Hepatocyte (in vitro differentiated cells): ENCODE measurements at regions not wholly inside any gene's neighbourhood (a gene's known extent, or its start where the extent isn't known, plus 50 kb on each side); places are given as distances from the start of the nearest gene placed in this dataset.

Experiments used
- CTCF ChIP-seq: fragments of 200-600 bp; sonication (generic); IDR thresholded peaks from 2 replicates; pipeline ENCODE4 v1.5.1; 2016; ENCODE audit warnings: antibody characterized with exemption, mild to moderate bottlenecking; ENCODE audit not compliant: poor library complexity
- EZH2 ChIP-seq: fragments of 200-600 bp; sonication (generic); IDR thresholded peaks from 2 replicates; pipeline ENCODE4 v1.6.1; 2016; ENCODE audit warnings: antibody characterized with exemption, mild to moderate bottlenecking, borderline replicate concordance

GRCh38 chr6:134816300-134816699, 133.6 kb downstream of the ALDH8A1 start:
- TF ChIP-seq CTCF = no peak
- no peak for TF ChIP-seq EZH2
